Peyer's patch (tissue), 4 donors: ENCODE measurements at regions not wholly inside any gene's neighbourhood (a gene's known extent, or its start where the extent isn't known, plus 50 kb on each side); places are given as distances from the start of the nearest gene placed in this dataset.
A peak's percentile ranks its signal among the peaks of the same experiment; 100 is the strongest.

Source experiments
- DNase-seq, 3 donors: peaks; one replicate each; pipeline ENCODE4 v3.0.0-alpha.2; 2017 to 2019
- H3K27ac ChIP-seq, 4 donors: fragments of 200-600 bp; sonication (generic); one replicate each; pipeline ENCODE4 v1.5.1; 2016 to 2019
- H3K27me3 ChIP-seq, 2 donors: fragments of 200-600 bp; sonication (generic); one replicate each; pipeline ENCODE4 v1.5.1; 2019
- H3K36me3 ChIP-seq, 3 donors: fragments of 200-600 bp; sonication (generic); one replicate each; pipeline ENCODE4 v1.5.1; 2016 to 2019
- H3K4me1 ChIP-seq, 4 donors: fragments of 200-600 bp; sonication (generic); one replicate each; pipeline ENCODE4 v1.5.1; 2016 to 2019
- H3K4me3 ChIP-seq, 4 donors: fragments of 200-600 bp; sonication (generic); 1 replicate in 3 of 4; 2 replicates in 1 of 4; pipeline ENCODE4 v1.5.1; 2016 to 2019; ENCODE audit warnings: mild to moderate bottlenecking in 1 of 4
- H3K9me3 ChIP-seq, 4 donors: fragments of 200-600 bp; sonication (generic); one replicate each; pipeline ENCODE4 v1.5.1; 2016 to 2019; ENCODE audit warnings: mild to moderate bottlenecking in 1 of 4
- POLR2A ChIP-seq, 2 donors: fragments of 450-650 bp; IDR thresholded peaks; one replicate each; pipeline ENCODE4 v1.5.1; 2017; ENCODE audit warnings: antibody characterized with exemption in 2 of 2, mild to moderate bottlenecking in 2 of 2, moderate library complexity in 2 of 2
- TF ChIP-seq, protein P1 (sequence below), 6 experiments: fragments of 450-650 bp in 4 of 6; fragments of 200-600 bp in 2 of 6; sonication (generic) in 1 of 6; IDR thresholded peaks; one replicate each; pipeline ENCODE4 v1.5.1; 2017 to 2019; ENCODE audit warnings: antibody characterized with exemption in 6 of 6, mild to moderate bottlenecking in 3 of 6, moderate library complexity in 1 of 6

DNA sequence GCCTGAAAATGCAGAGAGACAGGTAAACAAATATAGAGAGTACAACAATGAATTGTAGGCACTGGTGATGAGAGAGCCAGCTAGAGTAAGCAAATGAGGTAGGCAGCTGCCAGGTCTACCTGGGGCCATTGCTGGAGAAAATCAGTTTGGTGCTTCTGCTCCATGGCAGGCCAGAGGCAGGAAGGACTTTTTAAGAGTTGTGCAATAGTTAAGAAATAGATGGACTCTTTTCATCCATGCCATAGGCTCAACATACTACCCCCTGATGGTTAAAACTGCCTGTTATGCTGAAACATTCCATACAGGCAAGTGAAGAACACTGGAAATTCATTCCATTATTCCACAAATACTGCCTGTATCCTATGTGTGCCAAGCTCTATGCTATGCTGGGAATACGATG is 86.5 kb upstream of the CCDC112 start:
- H3K36me3 ChIP-seq = no peaks in the 10 kb centered on the region
- H3K27ac ChIP-seq = no peak overlapping the region
- H3K4me3 ChIP-seq = no peak overlapping the region
- peaks cover 0 to 8% (median 0%) of the 10 kb centered on the region in 4 donors for H3K4me1 ChIP-seq
- DNase-seq = no peak
- H3K27me3 ChIP-seq = no peaks in the 10 kb centered on the region
- H3K9me3 ChIP-seq = no peaks in the 10 kb centered on the region
- TF ChIP-seq POLR2A (IDR thresholded peaks at IDR 0.05) = no peak
- TF ChIP-seq, protein P1, sequence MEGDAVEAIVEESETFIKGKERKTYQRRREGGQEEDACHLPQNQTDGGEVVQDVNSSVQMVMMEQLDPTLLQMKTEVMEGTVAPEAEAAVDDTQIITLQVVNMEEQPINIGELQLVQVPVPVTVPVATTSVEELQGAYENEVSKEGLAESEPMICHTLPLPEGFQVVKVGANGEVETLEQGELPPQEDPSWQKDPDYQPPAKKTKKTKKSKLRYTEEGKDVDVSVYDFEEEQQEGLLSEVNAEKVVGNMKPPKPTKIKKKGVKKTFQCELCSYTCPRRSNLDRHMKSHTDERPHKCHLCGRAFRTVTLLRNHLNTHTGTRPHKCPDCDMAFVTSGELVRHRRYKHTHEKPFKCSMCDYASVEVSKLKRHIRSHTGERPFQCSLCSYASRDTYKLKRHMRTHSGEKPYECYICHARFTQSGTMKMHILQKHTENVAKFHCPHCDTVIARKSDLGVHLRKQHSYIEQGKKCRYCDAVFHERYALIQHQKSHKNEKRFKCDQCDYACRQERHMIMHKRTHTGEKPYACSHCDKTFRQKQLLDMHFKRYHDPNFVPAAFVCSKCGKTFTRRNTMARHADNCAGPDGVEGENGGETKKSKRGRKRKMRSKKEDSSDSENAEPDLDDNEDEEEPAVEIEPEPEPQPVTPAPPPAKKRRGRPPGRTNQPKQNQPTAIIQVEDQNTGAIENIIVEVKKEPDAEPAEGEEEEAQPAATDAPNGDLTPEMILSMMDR (IDR thresholded peaks at IDR 0.05) = no peak

DNA sequence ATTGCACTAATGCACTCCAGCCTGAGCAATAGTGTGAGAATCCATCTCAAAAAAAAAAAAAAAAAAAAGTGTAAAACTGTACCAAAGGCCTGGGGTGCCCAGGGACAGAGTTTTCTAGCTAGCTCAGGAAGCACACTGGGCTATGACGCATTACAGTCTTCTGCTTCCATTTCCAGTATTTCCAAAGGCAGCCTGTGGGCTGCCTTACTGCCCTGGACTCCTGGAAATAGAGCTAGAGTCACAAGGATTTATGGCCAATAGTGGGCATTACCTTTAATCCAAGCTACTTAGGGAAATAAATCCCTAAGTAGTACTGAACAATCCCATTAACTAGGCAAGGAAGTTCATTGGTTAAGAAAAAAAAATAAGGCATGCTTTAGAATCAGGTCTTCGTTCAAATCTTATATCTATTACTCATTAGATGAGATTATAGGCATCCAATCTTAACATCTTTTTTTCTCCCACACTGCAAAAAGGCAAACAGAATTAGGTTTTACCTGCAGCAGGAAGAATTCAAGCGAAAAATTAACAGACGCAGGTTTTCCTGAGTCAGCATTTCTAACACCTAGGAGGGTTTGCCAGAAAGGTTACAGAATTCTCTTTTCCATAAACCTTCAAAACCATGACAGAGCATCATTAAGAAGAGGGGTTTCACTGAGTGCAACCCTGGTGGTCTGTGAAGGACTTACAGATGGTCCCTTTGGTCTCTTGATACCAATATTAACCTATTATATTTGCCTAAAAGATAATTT is 85.6 kb upstream of the CCDC112 start:
- TF ChIP-seq POLR2A (IDR thresholded peaks at IDR 0.05) = no peak
- TF ChIP-seq, protein P1 (IDR thresholded peaks at IDR 0.05) = no peak

DNA sequence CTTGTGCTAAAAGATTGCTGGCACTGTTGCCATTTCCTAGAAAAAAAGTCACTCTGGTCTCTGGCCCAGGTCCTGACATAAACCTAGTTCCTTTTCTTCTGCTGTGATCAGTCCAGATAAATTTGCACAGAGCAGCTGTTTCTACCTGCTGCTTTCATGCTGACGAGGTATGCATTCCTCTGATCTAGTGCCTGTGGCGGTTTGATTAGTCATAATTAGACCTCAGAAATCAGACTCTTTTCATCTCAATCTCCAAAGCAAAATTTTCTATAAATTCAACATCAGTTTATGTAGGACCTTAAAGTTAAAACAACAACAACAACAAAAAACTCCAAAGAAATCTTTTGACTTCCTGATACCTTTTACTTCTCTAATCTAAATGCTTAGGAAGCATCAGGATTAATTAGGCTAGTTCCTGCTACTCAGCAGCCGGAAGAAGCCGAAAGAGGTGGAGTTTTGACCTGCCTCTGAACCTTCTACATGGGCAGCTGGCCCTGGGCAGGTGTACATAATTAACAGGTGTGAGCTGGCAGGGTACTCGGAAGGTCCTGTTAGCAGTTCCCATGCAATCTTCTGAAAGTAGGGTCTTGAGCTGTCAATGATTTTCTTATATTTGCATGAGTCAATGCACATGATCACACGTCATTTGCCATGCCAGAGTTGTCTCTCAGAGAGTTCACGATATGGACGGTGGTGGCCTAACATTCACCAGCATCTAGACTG is 83.3 kb upstream of the CCDC112 start:
- TF ChIP-seq POLR2A (IDR thresholded peaks at IDR 0.05) = no peak
- TF ChIP-seq, protein P1 (IDR thresholded peaks at IDR 0.05) = no peak
- DNase-seq = peak in 2 of 3 donors; percentile 63 to 76
- Histone ChIP-seq H3K4me3 (no peak overlapping the region), H3K27me3 (no peaks in the 10 kb centered on the region), H3K36me3 (no peaks in the 10 kb centered on the region), H3K27ac (peak overlapping the region in 3 of 4 donors; percentile 18 to 56 (median 51)), H3K9me3 (no peaks in the 10 kb centered on the region), H3K4me1 (peaks cover 0 to 8% (median 2%) of the 10 kb centered on the region in 4 donors)

More for the DNA sequence above, 85.6 kb upstream of the CCDC112 start:
- H3K27ac ChIP-seq = no peak overlapping the region
- no peak for DNase-seq
- peaks cover 0 to 8% (median 0%) of the 10 kb centered on the region in 4 donors for H3K4me1 ChIP-seq
- no peaks in the 10 kb centered on the region for H3K36me3 ChIP-seq
- H3K4me3 ChIP-seq = no peak overlapping the region
- no peaks in the 10 kb centered on the region for H3K9me3 ChIP-seq
- H3K27me3 ChIP-seq = no peaks in the 10 kb centered on the region

DNA sequence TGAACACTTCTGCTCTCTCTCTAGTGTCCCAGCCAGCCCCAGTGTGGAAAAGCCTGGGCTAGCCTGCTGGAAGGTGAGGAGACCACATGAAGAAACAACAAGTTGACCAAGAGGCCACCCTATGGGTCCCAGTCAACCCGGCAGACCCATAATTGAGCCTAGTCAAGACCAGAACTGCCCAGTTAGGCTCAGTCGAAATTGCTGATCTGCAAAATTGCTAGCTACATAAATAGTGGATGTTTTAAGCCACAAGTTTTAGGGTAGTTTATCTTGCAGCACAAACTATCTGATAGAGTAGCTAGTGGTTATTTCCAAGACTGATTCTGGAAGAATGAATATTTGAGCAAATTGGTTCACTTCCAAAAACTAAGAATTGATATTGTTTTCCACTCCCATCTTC is 82.3 kb upstream of the CCDC112 start:
- Histone ChIP-seq H3K27ac (peak overlapping the region in 2 of 4 donors; percentile 51 to 56), H3K27me3 (no peaks in the 10 kb centered on the region)

DNA sequence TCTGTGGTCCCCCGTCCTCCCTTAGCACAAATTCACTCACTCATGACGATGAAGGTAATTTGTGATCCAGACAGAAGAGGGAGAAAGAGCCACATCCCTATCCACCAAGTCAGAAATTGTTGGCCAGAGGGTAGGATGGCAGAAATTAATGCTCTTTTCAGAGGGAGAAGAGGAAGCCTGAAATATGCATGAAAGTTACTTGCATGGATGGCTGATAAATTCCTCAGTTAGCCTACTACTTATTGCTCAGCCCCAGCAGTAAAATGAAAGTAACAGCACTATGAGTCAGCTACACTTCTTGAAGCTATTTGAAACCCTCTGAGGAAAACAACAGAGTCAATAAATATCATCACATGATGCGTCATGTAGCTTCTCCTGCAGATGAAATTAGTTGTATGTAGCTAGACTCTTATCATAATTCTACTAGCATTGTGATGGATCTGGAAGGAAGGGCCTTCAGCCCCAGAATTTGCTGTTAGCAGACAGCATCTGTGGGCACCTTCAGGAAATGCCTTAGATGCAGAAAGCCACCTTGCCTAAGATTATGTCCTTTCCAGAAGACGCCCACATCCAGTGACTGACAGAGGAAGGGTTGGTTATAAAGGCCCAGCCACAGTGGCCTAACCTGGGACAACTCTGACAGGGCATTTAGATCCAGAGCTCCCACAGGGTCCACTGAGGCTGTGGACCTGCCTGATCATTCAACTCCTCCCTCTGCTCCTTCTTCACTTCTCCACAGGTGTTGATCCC is 81.2 kb upstream of the CCDC112 start:
- no peak for TF ChIP-seq POLR2A (IDR thresholded peaks at IDR 0.05)
- TF ChIP-seq, protein P1 (IDR thresholded peaks at IDR 0.05) = peak in 3 of 6 experiments; percentile 41 to 46 (median 45)
- Histone ChIP-seq H3K36me3 (no peaks in the 10 kb centered on the region), H3K4me1 (peaks cover 0 to 8% (median 2%) of the 10 kb centered on the region in 4 donors), H3K4me3 (peak overlapping the region in 1 of 4 donors; percentile 14), H3K9me3 (no peaks in the 10 kb centered on the region), H3K27ac (peak overlapping the region in 2 of 4 donors; percentile 20 to 79), H3K27me3 (no peaks in the 10 kb centered on the region)
- no peak for DNase-seq

More for the DNA sequence above, 82.3 kb upstream of the CCDC112 start:
- Histone ChIP-seq H3K4me3 (no peak overlapping the region), H3K4me1 (peaks cover 0 to 8% (median 2%) of the 10 kb centered on the region in 4 donors), H3K9me3 (no peaks in the 10 kb centered on the region), H3K36me3 (no peaks in the 10 kb centered on the region)
- TF ChIP-seq, protein P1 (IDR thresholded peaks at IDR 0.05) = no peak
- no peak for TF ChIP-seq POLR2A (IDR thresholded peaks at IDR 0.05)
- no peak for DNase-seq
